ENCODE measurements at regions not wholly inside any gene's neighbourhood (a gene's known extent, or its start where the extent isn't known, plus 50 kb on each side); places are given as distances from the start of the nearest gene placed in this dataset.
"Not testable (repeated sequence)": the region's sequence is repeated elsewhere in the genome, so short reads cannot be mapped to it uniquely, and the experiment has no call there.

DNA sequence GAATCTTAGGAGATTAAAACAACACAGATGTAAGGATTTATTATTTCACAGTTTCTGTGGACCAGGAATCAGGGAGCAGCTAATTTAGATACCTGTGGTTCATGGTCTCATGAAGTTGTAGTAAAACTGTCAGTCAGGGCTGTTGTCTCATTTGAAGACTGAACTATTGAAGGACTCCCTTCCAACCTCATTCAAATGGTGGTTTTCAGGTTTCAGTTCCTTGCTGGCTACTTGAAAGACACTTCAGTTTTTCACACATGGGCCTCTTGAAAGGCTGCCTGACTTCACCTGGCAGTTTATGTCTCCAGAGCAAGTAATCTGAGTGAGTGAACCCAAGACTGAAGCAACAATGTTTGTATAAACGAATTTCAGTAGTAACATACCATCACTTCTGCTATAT, 915.9 kb downstream of the PLA2G4A start:
- no peak for DNase-seq

GRCh38 chr1:187755536-187755935, 926.8 kb downstream of the PLA2G4A start:
- no peak for DNase-seq

DNA sequence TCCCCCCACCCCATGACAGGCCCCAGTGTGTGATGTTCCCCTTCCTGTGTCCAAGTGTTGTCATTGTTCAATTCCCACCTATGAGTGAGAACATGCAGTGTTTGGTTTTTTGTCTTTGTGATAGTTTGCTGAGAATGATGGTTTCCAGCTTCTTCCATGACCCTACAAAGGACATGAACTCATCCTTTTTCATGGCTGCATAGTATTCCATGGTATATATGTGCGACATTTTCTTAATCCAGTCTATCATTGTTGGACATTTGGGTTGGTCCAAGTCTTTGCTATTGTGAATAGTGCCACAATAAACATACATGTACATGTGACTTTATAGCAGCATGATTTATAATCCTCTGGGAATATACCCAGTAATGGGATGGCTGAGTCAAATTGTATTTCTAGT, 927.9 kb downstream of the PLA2G4A start:
- DNase-seq: not testable (repeated sequence)

DNA sequence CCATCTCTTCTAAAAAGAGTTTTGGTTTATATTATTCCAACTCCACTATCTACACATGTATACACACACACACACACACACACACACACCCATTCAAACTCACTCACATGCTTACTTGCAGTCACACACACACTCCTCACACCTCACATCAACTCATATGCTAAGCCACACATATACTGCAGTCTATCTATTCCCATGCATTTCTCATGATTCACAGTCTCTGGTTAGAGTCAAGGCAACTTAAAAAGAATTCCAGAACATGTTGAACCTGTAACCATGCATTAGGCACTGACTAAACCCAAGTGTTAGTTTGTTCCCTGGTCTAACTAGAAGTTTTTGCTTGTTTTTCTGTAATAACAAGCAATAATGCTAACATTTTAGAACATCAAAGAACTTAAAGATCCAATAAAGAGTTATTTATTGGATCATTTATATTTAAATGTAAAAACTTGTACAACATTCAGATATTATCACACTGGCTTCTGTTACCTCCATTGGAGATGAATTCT, 931.1 kb downstream of the PLA2G4A start:
- DNase-seq: no peak

GRCh38 chr1:187762118-187762517, 933.4 kb downstream of the PLA2G4A start:
- no peak for DNase-seq

DNA sequence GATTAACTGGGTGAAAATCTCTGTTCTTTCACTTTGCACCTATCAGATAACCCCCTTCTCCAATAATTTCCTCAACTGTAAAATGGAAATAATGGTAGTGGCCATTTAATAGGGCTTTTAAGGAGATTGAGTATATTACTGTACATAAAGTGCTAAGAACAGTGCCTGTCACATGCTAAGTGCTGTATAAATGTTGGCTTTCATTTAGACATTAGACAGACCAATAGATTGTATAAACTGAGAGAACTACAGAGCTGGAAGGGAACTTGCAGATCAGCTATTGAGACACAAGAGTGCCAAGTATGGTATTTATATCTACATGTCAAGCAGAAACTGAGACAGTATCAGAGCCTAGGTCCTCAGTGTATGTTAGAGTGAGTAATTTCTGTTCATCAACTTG, 934.7 kb downstream of the PLA2G4A start:
- DNase-seq: no peak

- DNase-seq: no peak
Measured at GRCh38 chr1:187763976-187764375, 935.2 kb downstream of the PLA2G4A start.

- DNase-seq: no peak
Measured at GRCh38 chr1:187771396-187771795, 942.6 kb downstream of the PLA2G4A start.

DNA sequence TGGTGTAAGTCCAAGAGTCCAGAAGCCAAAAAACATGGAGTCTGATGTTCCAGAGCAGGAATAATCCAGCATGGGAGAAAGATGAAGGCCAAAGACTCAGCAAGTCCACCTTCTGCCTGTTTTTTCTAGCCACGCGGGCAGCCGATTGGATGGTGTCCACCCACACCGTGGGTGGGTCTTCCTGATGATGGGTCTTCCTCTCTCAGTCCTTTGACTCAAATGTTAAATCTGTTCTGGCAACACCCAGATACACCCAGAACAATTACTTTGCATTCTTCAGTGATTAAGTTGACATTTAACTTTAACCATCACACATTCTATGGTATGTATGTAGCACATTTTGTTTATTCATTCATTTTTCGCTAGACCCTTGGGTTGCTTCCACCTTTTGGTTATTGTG, 944.4 kb downstream of the PLA2G4A start:
- DNase-seq: no peak

DNA sequence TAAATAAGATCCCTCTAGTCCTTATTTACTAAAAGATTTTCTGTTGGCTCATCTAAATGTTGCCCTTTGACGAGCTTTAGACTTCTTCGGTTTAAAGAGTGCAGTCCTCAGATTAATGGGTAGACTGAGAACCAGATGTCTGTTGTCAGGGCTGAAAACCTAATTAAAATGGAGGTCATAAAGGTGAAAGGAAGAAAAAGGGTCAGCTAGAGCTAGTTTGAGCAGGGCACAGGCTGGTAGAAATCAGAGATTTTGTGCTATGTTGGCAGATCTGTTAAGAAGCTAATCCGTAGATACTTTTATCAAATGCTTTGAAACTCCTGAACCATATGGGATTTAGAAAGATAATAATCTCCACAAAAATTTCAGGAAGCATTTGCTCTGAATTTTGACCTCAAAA, 959.0 kb downstream of the PLA2G4A start:
- no peak for DNase-seq

DNA sequence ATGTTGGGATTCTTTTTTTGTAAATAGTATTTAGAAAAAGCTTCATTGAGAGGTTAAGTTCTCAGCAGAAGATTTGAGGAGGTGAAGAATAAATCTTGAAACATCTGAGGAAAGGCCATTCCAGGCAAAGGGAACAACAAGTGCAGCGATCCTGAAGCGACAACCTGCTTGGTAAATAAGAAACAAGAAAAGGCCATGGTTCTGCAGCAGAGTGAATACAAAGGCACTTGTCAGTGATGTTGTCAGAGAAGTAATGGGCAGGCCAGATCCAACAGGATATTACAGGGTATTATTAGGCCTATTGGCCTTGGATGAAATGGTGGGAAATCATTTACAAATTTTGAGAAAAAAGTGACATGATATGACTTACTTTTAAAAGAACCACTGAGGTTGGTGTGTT, 960.0 kb downstream of the PLA2G4A start:
- no peak for DNase-seq

GRCh38 chr1:187790724-187791123, 962.0 kb downstream of the PLA2G4A start:
- no peak for DNase-seq

DNA sequence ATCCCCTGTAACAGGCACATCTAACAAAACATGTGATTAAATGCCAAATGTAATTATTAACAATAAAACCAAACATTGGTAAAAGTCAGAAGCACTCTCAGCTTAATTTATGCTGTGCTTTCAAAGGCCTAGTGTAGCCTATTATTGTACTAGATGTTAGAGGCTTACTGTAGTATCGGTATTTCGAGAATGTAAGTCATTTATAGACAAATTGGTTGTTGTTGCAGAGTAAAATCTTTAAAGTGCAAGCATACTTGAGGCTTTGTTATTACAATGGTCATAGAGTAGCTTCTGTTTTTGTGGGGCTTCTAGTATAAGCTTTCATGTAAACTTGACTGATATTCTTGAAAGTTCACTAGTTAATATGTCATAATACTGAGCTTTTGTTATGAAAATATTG, 965.8 kb downstream of the PLA2G4A start:
- DNase-seq: no peak

GRCh38 chr1:187809549-187809948, 980.8 kb downstream of the PLA2G4A start:
- DNase-seq: no peak

GRCh38 chr1:187816646-187817045, 987.9 kb downstream of the PLA2G4A start:
- no peak for DNase-seq

DNA sequence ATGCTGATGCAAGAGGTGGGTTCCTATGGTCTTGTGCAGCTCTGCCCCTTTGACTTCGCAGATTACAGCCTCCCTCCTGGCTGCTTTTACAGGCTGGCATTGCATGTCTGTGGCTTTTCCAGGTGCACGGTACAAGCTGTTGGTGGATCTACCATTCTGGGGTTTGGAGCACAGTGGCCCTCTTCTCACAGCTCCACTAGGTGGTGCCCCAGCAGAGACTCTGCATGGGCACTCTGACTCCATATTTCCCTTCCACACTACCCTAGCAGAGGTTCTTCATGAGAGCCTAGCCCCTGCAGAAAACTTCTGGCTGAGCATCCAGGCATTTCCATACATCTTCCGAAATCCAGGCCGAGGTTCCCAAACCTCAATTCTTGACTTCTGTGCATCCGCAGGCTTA, 989.0 kb downstream of the PLA2G4A start:
- DNase-seq: no peak

GRCh38 chr1:187819086-187819485, 990.3 kb downstream of the PLA2G4A start:
- no peak for DNase-seq

DNA sequence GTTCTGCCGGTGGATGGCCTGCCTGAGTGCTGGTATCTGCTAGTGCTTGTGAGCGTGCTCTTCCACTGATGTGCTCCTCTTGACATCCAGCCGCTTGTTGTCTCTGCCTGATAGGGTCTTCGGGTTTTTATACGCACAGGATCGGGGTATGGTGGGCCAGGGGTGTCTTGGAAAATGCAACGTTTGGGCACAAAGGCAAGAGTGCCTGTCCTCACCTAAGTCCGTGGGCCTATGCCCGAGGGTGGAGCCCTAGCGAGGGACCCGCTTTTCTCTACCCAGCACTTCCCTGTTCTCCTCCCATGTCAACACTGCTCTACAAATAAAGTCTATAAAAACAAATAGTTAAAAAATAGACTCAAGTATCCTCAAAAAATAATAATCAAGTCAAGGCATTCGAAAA, 1007.8 kb downstream of the PLA2G4A start:
- no peak for DNase-seq

DNA sequence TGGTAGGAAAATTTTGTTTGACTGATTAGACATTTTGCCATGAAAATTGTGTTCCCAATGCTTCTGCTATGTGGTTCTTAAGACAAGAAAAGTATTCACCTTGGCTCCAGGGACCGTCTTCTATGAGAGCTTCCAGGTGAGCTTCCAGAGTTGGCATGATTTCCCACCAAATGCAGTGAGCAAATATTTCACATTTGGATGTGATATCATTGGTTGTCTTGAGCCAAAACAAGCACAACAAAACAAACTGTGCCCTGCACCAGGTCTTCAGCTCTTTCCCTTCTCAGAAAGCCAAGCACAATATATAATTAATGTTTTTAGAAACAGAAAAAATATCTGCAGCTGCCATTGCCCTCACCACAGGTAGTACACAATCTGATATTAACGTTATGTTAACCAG, 1009.0 kb downstream of the PLA2G4A start:
- no peak for DNase-seq

DNA sequence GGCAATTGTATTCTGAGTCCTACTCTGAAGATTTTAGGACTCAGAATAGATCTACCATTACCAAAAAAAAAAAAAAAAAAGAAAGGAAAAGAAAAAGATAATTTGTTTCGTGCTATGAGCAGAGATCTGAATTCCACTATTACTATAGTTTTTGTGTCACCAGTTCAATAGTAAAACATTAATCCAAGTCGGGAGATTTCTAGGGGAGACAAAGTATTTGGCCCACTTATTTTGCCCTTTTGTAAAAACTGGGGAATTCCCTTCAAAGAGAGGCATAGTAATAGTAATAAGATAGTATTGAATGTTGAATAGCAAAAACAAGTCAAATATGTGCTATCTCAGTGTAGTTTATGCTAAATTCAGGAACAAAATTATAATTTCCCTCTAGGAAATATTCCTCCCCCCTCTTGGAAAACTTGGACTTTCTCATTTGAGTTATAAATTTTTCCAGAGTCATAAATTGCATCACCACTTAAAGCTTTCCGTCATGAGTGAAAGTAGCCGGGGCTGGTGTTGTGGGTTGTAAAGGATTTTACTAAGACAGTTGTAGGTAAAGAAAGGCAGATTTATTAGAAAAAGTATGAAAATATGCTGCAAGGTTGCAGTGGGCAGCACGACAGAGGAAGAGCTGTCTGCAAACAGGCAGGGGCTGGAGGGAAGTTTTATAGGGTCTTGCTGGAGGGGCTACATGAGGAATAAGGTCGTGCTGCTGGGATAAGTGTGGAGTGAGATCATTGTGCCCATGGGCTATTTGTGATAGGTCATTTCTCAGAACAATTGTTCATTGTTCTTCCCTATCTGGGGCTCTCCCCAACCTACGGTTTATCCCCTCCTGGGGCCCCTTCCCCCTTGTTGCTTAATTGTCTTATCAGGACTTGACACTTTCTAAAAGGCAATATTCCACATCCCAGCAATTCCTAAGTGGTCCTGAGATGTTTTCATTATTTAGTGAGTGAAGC, 1009.9 kb downstream of the PLA2G4A start:
- DNase-seq: no peak

DNA sequence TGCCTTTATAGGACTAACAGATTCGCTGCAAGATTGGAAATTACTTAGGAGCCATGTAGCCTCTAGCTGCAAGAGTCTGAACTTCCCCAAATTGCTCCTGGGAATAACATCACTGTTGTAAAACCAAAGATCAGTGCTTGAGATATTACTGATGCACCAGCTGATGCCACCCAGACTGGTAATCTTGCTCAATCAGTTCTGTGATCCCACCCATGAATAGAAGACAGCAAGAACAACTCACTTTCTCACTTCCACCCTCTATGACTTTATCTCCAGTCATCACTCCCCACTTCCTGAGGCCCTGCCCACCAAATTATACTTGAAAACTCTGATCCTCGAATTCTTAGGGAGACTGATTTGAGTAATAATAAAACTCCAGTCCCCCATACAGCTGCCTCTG, 1011.1 kb downstream of the PLA2G4A start:
- no peak for DNase-seq

DNA sequence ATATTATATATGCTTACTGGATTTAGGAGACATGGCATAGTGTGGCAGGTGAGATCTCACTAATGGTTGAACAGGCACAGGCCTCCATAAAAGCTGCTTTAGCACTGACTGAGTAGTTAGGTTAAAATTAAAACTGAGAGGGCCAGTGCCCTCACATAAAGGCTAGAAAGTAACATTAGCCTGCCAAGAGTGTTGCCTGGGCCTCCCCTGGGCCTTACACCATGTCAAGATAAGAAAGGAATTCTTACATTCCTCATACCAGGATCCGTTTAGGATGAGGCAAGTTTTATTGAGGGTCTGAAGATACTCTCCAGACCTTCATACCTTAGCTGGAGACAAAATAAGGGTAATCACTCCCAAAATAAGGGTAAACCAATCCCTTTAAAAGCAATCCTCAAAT, 1011.8 kb downstream of the PLA2G4A start:
- DNase-seq: no peak

GRCh38 chr1:187842406-187843165, 1013.8 kb downstream of the PLA2G4A start:
- DNase-seq: no peak

DNA sequence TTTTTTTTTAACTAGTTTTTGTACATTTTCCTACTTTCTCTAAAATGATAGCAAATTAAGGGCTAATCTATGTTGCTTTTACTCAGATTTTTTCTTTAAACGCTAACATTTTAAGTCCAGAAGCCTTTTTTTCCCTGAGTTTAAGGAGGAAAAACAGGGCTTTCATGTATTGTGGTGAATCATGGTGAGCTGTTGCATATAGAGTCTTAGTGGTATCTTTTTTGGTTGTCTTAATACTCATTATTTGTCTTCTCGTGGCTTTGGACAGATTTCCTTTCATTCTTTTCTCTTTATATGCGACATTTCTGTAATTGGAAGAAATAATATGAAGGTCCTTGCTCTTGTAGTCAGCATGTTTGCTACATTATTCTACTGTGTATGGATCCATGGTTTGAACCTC, 1015.6 kb downstream of the PLA2G4A start:
- DNase-seq: no peak
